HepG2 (cell line): ENCODE measurements at regions not wholly inside any gene's neighbourhood (a gene's known extent, or its start where the extent isn't known, plus 50 kb on each side); places are given as distances from the start of the nearest gene placed in this dataset.

Source experiments
- BRD4 ChIP-seq: sonication (generic); formaldehyde crosslinking; IDR thresholded peaks from 2 replicates; pipeline ENCODE4 v1.4.0; 2020; ENCODE audit warnings: missing genetic modification reagents
- FOXA1 ChIP-seq, 2 experiments: fragments of 450-650 bp in 1 of 2; sonication (generic) in 1 of 2; formaldehyde crosslinking in 1 of 2; IDR thresholded peaks; 2 replicates each; pipeline versions ENCODE4 v1.4.0 to v1.6.1; 2016 to 2020; ENCODE audit warnings: missing genetic modification reagents in 1 of 2
- HNRNPK ChIP-seq: fragments of 200-400 bp; formaldehyde crosslinking; IDR thresholded peaks from 2 replicates; pipeline ENCODE4 v1.6.1; 2018; ENCODE audit warnings: low read length, low read depth, moderate library complexity, mild to moderate bottlenecking; ENCODE audit not compliant: poor library complexity, severe bottlenecking
- IKZF1 ChIP-seq: fragments of 450-650 bp; IDR thresholded peaks from 2 replicates; pipeline ENCODE4 v1.7.1; 2016
- JUN ChIP-seq: sonication (generic); formaldehyde crosslinking; IDR thresholded peaks from 2 replicates; pipeline ENCODE4 v1.4.0; 2020; ENCODE audit warnings: mild to moderate bottlenecking, missing genetic modification reagents
- NR2F6 ChIP-seq, 2 experiments: IDR thresholded peaks; 2 replicates each; pipeline ENCODE4 v1.6.1; 2016; ENCODE audit warnings: antibody characterized with exemption in 1 of 2, mild to moderate bottlenecking in 1 of 2
- RFX1 ChIP-seq: fragments of 450-650 bp; IDR thresholded peaks from 2 replicates; pipeline ENCODE4 v1.6.1; 2017
- TGIF2 ChIP-seq: IDR thresholded peaks from 2 replicates; pipeline ENCODE4 v1.6.1; 2016; ENCODE audit warnings: control low read depth, missing compliant biosample characterization
- U2AF2 ChIP-seq: fragments of 200-400 bp; formaldehyde crosslinking; IDR thresholded peaks from 2 replicates; pipeline ENCODE4 v1.6.1; 2017; ENCODE audit warnings: low read depth, mild to moderate bottlenecking, low read length
- ZFP37 ChIP-seq: sonication (generic); formaldehyde crosslinking; IDR thresholded peaks from 2 replicates; pipeline ENCODE4 v1.4.0; 2020; ENCODE audit warnings: missing genetic modification reagents, borderline replicate concordance
- ZNF10 ChIP-seq: sonication (generic); formaldehyde crosslinking; IDR thresholded peaks from 2 replicates; pipeline ENCODE4 v1.4.0; 2020; ENCODE audit warnings: mild to moderate bottlenecking, low read depth, missing genetic modification reagents, borderline replicate concordance
- ZNF230 ChIP-seq: sonication (generic); formaldehyde crosslinking; IDR thresholded peaks from 2 replicates; pipeline ENCODE4 v1.4.0; 2020; ENCODE audit warnings: mild to moderate bottlenecking, missing genetic modification reagents
- ZNF382 ChIP-seq: sonication (generic); formaldehyde crosslinking; IDR thresholded peaks from 2 replicates; pipeline ENCODE4 v1.5.0; 2020; ENCODE audit warnings: missing genetic modification reagents, mild to moderate bottlenecking, borderline replicate concordance
- ZNF430 ChIP-seq: sonication (generic); formaldehyde crosslinking; IDR thresholded peaks from 2 replicates; pipeline ENCODE4 v1.9.0; 2021; ENCODE audit warnings: mild to moderate bottlenecking, missing genetic modification reagents
- ZNF549 ChIP-seq: sonication (generic); formaldehyde crosslinking; IDR thresholded peaks from 2 replicates; pipeline ENCODE4 v1.5.0; 2020; ENCODE audit warnings: missing genetic modification reagents
- ZNF781 ChIP-seq: sonication (generic); formaldehyde crosslinking; IDR thresholded peaks from 2 replicates; pipeline ENCODE4 v1.5.1; 2020; ENCODE audit warnings: borderline replicate concordance, mild to moderate bottlenecking, missing genetic modification reagents; ENCODE audit errors: not compliant biosample characterization
- ZNF792 ChIP-seq: IDR thresholded peaks from 2 replicates; pipeline ENCODE4 v1.6.1; 2016
- TF ChIP-seq, protein P1 (sequence below): sonication (generic); formaldehyde crosslinking; IDR thresholded peaks from 2 replicates; pipeline ENCODE4 v1.4.0; 2020; ENCODE audit warnings: mild to moderate bottlenecking, missing genetic modification reagents
- TF ChIP-seq, protein P2 (sequence below): sonication (generic); formaldehyde crosslinking; IDR thresholded peaks from 2 replicates; pipeline ENCODE4 v1.9.0; 2022; ENCODE audit warnings: missing genetic modification reagents, mild to moderate bottlenecking, borderline replicate concordance
- TF ChIP-seq, protein P3 (sequence below): sonication (generic); formaldehyde crosslinking; IDR thresholded peaks from 2 replicates; pipeline ENCODE4 v1.8.1; 2023; ENCODE audit warnings: mild to moderate bottlenecking, moderate library complexity, missing genetic modification reagents
- TF ChIP-seq, protein P4 (sequence below): fragments of 450-650 bp; IDR thresholded peaks from 2 replicates; pipeline ENCODE4 v1.6.1; 2016
- TF ChIP-seq, protein P5 (sequence below): sonication (generic); formaldehyde crosslinking; IDR thresholded peaks from 2 replicates; pipeline ENCODE4 v1.8.1; 2023; ENCODE audit warnings: missing genetic modification reagents, inconsistent platforms, borderline replicate concordance
- TF ChIP-seq, protein P6 (sequence below): sonication (generic); formaldehyde crosslinking; IDR thresholded peaks from 2 replicates; pipeline ENCODE4 v1.5.0; 2020; ENCODE audit warnings: missing genetic modification reagents

DNA sequence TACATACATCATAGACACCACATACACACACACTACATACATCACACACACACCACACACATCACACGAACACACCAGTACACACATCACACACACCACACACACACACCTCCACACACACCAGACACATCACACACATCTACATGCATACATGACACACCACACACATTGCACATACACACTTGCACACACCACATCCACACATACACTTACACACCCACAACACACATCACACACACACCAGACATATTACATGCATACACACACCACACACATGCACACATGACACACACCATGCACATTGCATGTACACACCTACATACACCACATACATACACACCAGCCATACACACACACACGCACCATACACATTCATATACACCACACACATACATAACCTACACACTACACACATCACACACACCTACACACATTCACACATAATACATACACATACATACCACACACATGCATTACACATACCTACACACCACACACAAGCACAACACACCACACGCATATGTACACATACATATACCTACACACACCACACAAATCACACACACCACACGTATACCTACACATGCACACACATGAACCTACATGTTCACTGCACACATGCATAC, 156.5 kb downstream of the NDUFA10 start (continued):
- TF ChIP-seq, protein P1, sequence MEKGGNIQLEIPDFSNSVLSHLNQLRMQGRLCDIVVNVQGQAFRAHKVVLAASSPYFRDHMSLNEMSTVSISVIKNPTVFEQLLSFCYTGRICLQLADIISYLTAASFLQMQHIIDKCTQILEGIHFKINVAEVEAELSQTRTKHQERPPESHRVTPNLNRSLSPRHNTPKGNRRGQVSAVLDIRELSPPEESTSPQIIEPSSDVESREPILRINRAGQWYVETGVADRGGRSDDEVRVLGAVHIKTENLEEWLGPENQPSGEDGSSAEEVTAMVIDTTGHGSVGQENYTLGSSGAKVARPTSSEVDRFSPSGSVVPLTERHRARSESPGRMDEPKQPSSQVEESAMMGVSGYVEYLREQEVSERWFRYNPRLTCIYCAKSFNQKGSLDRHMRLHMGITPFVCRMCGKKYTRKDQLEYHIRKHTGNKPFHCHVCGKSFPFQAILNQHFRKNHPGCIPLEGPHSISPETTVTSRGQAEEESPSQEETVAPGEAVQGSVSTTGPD (CRISPR knock-in tag) = no peak
- no peak for TF ChIP-seq TGIF2 (CRISPR knock-in tag)
- TF ChIP-seq NR2F6 (IDR thresholded peaks at IDR 0.05) = no peak
- no peak for TF ChIP-seq NR2F6 (CRISPR knock-in tag; IDR thresholded peaks at IDR 0.05)
- TF ChIP-seq RFX1 = no peak
- no peak for TF ChIP-seq ZNF430
- TF ChIP-seq, protein P2, sequence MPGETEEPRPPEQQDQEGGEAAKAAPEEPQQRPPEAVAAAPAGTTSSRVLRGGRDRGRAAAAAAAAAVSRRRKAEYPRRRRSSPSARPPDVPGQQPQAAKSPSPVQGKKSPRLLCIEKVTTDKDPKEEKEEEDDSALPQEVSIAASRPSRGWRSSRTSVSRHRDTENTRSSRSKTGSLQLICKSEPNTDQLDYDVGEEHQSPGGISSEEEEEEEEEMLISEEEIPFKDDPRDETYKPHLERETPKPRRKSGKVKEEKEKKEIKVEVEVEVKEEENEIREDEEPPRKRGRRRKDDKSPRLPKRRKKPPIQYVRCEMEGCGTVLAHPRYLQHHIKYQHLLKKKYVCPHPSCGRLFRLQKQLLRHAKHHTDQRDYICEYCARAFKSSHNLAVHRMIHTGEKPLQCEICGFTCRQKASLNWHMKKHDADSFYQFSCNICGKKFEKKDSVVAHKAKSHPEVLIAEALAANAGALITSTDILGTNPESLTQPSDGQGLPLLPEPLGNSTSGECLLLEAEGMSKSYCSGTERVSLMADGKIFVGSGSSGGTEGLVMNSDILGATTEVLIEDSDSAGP (CRISPR knock-in tag) = no peak
- TF ChIP-seq JUN = no peak
- no peak for TF ChIP-seq ZNF792
- no peak for TF ChIP-seq ZNF549 (CRISPR knock-in tag)
- no peak for TF ChIP-seq ZNF382 (CRISPR knock-in tag)
- TF ChIP-seq, protein P3, sequence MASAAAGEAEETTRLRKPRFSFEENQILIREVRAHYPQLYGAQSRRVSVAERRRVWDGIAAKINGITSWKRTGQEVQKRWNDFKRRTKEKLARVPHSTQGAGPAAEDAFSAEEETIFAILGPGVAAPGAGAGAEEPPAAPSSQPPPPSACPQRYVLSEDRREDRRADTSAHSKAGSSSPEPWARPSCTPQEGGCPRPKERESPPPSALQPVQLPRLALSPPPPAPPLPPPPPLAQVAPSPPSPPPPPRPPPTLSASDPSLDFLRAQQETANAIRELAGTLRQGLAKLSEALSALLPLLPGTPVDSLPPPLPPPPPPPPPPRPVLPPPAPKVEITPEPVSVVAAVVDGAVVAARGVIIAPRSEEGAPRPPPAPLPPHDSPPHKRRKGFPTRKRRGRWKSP (CRISPR knock-in tag) = no peak
- TF ChIP-seq, protein P4, sequence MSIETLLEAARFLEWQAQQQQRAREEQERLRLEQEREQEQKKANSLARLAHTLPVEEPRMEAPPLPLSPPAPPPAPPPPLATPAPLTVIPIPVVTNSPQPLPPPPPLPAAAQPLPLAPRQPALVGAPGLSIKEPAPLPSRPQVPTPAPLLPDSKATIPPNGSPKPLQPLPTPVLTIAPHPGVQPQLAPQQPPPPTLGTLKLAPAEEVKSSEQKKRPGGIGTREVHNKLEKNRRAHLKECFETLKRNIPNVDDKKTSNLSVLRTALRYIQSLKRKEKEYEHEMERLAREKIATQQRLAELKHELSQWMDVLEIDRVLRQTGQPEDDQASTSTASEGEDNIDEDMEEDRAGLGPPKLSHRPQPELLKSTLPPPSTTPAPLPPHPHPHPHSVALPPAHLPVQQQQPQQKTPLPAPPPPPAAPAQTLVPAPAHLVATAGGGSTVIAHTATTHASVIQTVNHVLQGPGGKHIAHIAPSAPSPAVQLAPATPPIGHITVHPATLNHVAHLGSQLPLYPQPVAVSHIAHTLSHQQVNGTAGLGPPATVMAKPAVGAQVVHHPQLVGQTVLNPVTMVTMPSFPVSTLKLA = peak; percentile 19; the same call in 1 of the 2 replicates
- no peak for TF ChIP-seq HNRNPK
- TF ChIP-seq, protein P5, sequence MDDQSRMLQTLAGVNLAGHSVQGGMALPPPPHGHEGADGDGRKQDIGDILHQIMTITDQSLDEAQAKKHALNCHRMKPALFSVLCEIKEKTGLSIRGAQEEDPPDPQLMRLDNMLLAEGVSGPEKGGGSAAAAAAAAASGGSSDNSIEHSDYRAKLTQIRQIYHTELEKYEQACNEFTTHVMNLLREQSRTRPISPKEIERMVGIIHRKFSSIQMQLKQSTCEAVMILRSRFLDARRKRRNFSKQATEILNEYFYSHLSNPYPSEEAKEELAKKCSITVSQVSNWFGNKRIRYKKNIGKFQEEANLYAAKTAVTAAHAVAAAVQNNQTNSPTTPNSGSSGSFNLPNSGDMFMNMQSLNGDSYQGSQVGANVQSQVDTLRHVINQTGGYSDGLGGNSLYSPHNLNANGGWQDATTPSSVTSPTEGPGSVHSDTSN (CRISPR knock-in tag) = no peak
- no peak for TF ChIP-seq ZNF781 (CRISPR knock-in tag)
- TF ChIP-seq IKZF1 = 0 out of 2 replicates have a peak, but pooled peaks have one; percentile 39
- TF ChIP-seq ZNF230 (CRISPR knock-in tag) = no peak
- TF ChIP-seq U2AF2 = no peak
- no peak for TF ChIP-seq ZFP37 (CRISPR knock-in tag)
- no peak for TF ChIP-seq BRD4 (CRISPR knock-in tag)
- TF ChIP-seq, protein P6, sequence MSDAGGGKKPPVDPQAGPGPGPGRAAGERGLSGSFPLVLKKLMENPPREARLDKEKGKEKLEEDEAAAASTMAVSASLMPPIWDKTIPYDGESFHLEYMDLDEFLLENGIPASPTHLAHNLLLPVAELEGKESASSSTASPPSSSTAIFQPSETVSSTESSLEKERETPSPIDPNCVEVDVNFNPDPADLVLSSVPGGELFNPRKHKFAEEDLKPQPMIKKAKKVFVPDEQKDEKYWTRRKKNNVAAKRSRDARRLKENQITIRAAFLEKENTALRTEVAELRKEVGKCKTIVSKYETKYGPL (CRISPR knock-in tag) = no peak
- TF ChIP-seq FOXA1 (IDR thresholded peaks at IDR 0.05) = 0 out of 2 replicates have a peak, but pooled peaks have one; percentile 29
- no peak for TF ChIP-seq FOXA1 (CRISPR knock-in tag; IDR thresholded peaks at IDR 0.05)
- TF ChIP-seq ZNF10 (CRISPR knock-in tag) = no peak
